GM06990 (cell line): ENCODE measurements at regions not wholly inside any gene's neighbourhood (a gene's known extent, or its start where the extent isn't known, plus 50 kb on each side); places are given as distances from the start of the nearest gene placed in this dataset.

Experiments
- DNase-seq: peaks from one replicate; pipeline ENCODE4 v3.0.0-alpha.2; 2011; ENCODE audit not compliant: insufficient read length; ENCODE audit errors: extremely low read depth
- H3K27me3 ChIP-seq: replicated peaks from 2 replicates; pipeline ENCODE4 v1.6.0; 2011; ENCODE audit warnings: low read length; ENCODE audit not compliant: control insufficient read depth, insufficient read depth
- H3K36me3 ChIP-seq: 2 replicates; pipeline ENCODE4 v1.5.1; 2011; ENCODE audit warnings: low read length; ENCODE audit not compliant: control insufficient read depth, insufficient read depth
- H3K4me3 ChIP-seq: replicated peaks from 2 replicates; pipeline ENCODE4 v1.5.1; 2011; ENCODE audit warnings: low read depth, mild to moderate bottlenecking, control low read depth, low read length
- TF ChIP-seq, protein P1 (sequence below): IDR thresholded peaks from 2 replicates; pipeline ENCODE4 v1.5.1; 2011; ENCODE audit warnings: low read length, control low read depth, mild to moderate bottlenecking, inconsistent platforms; ENCODE audit not compliant: insufficient read depth, poor library complexity, severe bottlenecking

DNA sequence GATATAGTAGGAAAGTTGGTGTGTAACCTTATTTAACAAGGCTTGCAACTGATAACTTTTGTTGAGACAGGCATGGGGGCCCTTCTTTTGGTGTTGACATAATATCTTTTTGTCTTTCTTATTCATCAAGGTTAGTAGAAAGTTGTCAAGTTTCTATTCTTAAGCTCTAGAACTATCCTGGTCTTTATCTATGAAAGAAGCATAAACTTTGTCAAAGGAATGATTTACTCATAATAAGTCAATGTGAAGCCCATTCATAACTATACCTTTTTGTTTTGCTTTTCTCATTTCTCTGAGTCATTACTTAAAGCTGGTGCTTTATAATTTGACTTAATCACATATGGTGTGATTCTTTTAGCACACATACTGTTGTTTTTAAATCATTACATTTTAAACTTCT lies 312.4 kb downstream of the UTRN start:
- no peak overlapping the region for H3K4me3 ChIP-seq
- TF ChIP-seq, protein P1, sequence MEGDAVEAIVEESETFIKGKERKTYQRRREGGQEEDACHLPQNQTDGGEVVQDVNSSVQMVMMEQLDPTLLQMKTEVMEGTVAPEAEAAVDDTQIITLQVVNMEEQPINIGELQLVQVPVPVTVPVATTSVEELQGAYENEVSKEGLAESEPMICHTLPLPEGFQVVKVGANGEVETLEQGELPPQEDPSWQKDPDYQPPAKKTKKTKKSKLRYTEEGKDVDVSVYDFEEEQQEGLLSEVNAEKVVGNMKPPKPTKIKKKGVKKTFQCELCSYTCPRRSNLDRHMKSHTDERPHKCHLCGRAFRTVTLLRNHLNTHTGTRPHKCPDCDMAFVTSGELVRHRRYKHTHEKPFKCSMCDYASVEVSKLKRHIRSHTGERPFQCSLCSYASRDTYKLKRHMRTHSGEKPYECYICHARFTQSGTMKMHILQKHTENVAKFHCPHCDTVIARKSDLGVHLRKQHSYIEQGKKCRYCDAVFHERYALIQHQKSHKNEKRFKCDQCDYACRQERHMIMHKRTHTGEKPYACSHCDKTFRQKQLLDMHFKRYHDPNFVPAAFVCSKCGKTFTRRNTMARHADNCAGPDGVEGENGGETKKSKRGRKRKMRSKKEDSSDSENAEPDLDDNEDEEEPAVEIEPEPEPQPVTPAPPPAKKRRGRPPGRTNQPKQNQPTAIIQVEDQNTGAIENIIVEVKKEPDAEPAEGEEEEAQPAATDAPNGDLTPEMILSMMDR: no peak
- H3K27me3 ChIP-seq: no peaks in the 10 kb centered on the region; the same call in 1 of the 2 replicates
- H3K36me3 ChIP-seq: no peaks in the 10 kb centered on the region
- no peak for DNase-seq

DNA sequence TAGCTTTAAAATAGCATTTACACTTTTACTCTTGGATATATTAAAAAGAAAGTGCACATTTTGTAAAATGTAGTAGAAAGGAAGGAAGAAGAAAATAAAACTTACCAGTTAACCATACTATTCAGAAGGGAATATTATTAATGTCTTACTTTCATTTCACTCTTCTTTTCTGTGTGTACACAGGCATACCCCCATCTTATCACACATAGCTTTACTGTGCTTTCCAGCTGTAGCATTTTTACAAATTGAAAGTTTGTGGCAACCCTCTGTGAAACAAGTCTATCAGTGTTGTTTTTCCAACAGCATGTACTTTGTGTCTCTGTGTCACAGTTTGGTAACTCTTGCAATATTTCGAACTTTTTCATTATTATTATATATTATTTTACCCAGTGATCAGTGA lies 314.5 kb downstream of the UTRN start:
- DNase-seq: no peak
- H3K36me3 ChIP-seq: no peaks in the 10 kb centered on the region
- TF ChIP-seq, protein P1: no peak
- no peaks in the 10 kb centered on the region for H3K27me3 ChIP-seq
- no peak overlapping the region for H3K4me3 ChIP-seq

DNA sequence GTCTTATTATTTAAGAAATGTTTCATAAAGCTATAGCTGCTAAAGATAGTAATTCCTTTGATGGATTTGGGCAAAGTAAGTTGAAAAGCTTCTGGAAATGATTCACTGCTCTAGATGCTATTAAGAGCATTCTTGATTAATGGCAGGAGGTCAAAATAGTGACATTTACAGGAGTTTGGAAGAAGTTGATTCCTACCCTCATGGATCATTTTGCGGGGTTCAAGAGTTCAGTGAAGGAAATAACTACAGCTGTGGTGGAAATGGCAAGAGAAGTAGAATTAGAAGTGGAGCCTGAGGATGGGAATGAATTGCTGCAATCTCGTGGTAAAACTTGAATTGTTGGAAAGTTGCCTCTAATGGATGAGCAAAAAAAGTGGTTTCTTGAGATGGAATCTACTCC lies 316.1 kb downstream of the UTRN start:
- H3K27me3 ChIP-seq: no peaks in the 10 kb centered on the region
- no peak overlapping the region for H3K4me3 ChIP-seq
- no peak for DNase-seq
- TF ChIP-seq, protein P1: no peak
- no peaks in the 10 kb centered on the region for H3K36me3 ChIP-seq

DNA sequence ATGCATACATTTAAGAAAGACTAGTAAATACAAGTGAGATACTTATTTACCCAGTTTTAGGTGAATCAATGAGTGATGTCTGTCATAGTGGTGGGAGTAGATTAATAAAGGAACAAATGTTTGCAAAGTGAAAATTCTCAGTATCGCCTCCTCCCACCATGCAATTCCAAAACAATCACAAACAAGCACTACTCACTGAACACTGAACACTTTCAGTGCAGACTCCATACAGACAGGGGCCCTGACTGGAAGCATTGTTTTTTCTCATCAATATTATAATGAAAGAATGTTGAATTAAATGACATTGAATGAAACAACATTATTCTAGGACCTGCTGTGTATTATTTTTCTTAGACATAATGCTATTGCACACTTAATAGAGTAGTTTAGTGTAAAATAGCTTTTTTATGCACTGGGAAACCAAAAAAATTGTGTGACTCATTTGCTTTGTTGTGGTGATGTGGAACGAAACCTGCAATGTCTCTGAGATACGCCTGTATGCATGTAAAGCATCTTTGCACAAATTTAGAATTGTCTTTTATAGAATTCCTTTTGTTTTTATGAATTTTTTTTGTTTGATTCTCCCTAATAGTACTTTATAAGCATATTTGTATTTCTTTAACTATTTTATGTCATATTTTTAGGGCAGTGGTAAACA lies 317.5 kb downstream of the UTRN start:
- no peak for DNase-seq

DNA sequence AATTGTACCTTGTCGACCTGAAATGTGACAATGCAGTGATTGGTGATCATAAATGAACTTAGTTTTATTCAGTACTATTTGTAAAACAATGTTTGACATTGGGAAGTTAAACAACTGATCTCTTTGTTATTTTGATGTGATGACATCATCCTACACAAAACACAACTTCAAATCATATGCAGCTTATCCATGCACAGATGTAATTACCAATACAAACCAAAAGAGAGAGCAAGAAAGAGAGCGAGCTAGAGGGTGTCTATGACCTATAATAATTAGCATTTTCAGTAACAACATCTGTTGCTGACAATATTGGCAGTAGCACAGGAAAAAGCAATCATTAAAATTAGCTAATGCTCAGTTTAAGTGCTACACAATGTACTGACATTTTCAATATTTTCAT lies 320.9 kb downstream of the UTRN start:
- Histone ChIP-seq H3K4me3 (no peak overlapping the region), H3K36me3 (no peaks in the 10 kb centered on the region), H3K27me3 (no peaks in the 10 kb centered on the region)
- TF ChIP-seq, protein P1: no peak
- DNase-seq: no peak

More for the DNA sequence above, 317.5 kb downstream of the UTRN start:
- Histone ChIP-seq H3K36me3 (no peaks in the 10 kb centered on the region), H3K4me3 (no peak overlapping the region), H3K27me3 (no peaks in the 10 kb centered on the region)
- TF ChIP-seq, protein P1: no peak
